SKM-1 treated with dmso at 0.1 percent for 144 hours (cell line): ENCODE measurements at regions not wholly inside any gene's neighbourhood (a gene's known extent, or its start where the extent isn't known, plus 50 kb on each side); places are given as distances from the start of the nearest gene placed in this dataset.
"Not testable (repeated sequence)": the region's sequence is repeated elsewhere in the genome, so short reads cannot be mapped to it uniquely, and the experiment has no call there.

ENCODE experiments used
- DNase-seq: peaks from one replicate; lab custom pipeline; 2025; ENCODE audit not compliant: unreplicated experiment; lab: John Stamatoyannopoulos, UW

DNA sequence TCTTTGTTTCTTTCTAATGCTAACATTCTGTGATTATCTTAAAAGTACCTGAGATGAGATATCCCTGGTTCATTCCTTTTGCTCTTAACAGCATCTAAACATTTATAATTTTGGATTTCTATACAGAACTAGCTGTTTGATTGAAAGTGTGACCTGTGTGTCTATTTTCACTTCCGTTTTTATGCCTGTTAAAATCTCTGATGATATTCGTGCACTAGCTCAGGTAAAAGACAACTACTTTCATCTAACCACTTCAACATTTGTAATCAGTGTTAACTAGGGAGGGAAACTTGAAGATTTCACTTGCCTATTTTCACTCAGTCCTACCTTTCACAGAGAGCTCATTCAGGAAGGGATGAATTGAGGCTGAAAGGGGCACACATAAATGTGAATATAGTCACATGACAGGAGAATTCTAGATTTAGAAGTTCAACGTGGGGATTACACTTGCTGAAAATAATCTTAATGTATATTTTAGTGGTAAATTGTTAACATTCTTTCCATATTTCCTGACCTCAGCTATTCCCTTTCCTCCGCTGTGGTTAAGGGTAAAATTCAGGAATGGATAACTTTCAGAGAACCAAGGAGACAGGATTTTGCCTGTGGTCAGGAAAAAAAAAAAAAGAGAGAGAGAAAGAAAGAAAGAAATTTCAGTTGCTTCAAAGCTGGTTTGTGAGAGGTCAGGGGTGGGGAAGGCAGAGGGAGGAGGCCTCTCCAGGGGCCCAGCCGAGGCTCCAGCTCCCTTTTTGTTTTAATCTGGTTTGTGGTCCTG lies 159.8 kb upstream of the TSC22D2 start:
- no peak for DNase-seq

DNA sequence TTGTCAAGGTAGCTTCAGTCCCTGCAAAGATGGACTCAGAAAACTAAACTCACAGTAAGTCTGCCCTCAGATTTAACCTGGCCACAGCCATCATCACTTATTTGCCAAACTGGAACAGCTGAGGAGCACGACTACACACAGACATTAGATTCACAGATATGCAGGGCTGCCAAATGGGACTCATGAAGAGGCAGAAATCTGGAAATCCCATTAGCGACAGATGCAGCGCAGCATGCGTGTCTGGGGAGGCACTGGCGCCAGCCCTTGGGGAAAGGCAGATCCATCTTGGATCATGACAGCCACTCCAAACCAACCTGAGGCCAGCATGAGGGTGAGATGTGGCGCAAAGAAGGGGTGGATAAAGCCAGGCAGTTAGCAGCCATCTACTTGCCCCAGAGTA lies 160.7 kb upstream of the TSC22D2 start:
- DNase-seq: no peak

DNA sequence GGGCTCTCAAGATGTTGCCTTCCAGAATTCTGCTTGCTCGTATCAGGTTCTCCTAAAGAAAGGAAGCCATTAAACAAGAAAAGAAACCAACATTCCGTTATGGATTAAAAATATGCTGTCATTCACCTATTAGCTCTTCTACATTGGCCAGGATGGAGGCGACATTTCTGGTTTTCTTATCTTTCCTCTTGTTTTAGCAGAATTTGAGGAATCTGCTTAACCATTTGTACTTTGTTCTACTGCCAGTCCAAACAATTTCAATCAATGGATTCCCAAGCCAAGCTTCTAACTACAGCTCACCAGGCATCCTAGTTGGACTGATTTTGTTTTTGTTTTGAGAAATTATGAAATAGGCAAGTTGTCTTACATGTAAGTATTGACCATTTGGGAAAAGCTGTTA lies 164.6 kb upstream of the TSC22D2 start:
- no peak for DNase-seq

DNA sequence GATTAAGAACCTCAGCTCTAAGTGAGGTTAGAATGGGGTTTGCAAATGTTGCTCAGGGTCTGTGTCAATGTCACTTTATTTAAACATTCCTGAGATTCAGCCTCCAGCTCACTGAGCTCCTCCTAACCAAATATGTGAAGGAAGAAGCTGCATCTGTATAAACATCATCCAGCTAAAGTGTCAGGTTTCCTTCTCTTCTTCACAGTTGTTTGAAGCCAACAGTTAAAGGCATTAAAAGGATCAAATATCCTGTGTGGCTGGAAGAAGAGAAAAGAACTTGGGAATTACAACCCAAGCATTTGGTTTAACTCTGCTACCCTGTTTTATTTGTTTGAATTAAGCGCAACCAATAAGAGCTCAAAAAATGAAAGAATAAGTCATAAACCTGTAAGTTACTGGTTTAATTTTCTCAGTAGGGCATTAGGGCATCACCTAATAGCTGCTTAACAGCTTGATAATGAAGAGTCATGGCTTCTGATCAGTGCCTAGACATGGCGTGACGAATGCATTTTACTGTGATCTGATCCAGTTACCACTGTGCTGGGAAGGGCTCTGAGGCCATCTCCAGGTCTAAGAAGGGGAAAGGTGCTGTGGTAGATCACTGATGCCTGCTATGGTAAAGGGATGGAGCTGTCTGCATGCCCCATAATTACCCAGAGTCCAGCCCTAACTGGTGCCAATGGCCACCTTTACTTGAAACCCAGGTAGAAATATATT lies 165.7 kb upstream of the TSC22D2 start:
- no peak for DNase-seq

DNA sequence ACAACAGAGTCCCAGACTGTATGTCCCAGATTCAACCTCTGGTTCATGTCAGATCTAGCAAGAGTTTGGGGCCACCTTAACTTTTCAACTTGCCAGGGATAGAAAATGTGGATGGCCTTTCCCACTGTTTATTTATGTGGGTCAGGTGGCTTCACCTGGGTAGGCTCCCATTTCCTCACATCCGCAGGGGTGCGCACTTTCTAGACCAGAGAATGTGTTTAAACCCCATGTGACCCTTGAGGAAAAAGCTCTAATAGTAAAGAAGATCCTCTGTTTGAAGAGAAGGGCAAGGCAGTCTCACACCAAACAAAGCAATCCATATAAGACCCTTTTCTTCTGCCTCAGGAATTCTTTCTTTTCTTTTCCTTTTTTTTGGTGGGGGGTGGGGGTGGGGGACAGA lies 167.2 kb upstream of the TSC22D2 start:
- DNase-seq: no peak

DNA sequence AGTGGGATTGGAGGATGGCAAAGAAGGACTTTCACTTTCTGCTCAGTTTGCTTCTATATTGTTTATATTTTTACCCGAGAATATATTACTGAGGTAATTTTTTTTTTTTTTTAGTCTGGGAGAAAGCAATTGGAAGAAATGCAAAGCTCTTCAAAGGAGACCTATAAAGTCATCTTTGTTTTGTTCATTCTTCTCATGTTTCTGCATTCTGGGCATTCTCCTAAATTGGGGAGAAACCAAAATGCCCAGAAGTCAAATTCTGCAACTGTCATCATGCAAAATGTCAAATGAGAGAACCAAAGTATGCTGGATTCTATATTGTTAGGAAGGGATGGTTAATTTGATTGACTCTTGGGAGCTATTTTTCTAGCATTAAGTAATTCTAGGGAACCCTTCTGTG lies 168.3 kb upstream of the TSC22D2 start:
- no peak for DNase-seq

DNA sequence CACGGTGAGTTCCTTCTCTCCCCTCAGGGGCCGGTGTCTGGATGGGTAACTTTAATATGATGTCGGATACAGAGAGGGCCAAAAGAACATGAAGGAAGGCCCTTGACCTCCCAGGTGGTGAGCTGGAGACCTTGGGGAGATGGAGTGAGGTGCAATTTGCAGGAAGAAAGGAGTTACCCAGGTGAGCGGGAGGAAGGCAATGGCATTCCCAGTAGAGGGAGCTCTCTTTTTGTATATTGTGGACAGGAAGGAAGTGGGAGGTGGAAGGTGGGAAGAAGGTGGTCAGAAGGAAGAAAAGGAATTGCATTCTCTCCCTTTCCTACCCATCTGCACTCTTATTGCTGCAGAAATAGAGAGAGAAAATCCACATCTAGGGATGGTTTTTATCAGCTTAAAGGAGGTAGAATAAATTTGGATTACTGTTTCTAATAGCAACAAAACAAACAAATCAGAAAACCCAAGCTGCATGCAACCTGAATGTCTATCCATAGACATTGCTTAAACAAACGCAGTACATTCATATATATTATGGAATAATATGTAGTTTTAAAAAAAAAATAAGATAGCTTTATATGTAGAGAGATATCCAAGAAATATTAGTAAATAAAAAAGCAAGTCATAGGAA lies 169.0 kb upstream of the TSC22D2 start:
- DNase-seq: no peak

DNA sequence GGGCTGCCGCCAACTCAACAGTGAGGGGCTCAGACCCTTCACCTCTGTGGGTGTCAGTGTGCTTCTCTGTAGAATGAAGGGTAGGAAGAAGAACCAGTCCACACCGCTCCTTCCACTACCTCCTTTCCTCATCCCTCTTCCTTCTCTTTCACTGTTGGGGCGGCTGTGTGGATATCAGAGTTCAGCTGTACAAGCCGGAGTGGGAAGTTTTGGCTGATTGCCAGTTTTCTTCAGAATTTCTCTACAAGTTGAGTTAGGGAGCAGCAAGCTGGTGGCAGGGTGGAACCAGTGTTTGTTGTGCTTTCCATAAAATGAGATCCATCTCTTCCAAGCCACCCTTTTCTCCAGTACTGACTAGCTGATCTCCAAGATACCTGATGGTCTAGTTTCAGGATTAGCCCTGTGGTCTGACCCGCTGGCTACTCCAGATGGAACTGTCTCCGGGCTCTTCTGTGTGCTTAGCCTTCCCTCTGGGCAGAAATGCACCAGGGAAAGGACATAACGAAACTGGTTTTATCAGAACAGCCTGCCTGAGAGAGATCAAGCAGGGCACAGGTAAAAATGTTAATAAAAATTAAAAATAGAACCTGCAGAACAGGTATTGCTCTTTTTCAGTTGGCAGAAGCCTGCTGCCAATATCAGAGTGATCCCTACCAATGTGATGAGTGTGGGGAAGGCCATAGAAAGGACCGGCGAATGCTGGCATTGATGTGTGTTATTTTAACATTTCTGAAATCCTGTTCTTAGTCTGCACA lies 169.9 kb upstream of the TSC22D2 start:
- no peak for DNase-seq

DNA sequence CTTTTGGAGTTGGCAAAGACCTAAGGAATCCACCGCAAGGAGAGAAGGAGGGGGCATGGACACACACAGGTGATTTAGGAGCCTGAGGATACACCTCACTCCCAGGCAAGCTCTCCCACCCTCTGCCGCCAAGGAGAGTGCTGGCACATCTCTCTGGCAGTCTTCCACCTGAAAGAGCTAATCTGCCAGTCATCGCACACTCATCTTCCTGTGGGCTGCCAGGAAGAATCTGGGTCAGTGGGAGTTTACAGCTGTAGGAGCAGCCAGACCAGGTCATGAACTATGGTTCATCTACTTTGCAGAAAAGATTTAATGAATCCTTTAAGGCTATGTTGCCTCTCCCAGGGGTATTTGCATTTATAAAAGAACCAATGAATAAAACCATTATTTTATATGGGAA lies 170.6 kb upstream of the TSC22D2 start:
- DNase-seq: no peak

DNA sequence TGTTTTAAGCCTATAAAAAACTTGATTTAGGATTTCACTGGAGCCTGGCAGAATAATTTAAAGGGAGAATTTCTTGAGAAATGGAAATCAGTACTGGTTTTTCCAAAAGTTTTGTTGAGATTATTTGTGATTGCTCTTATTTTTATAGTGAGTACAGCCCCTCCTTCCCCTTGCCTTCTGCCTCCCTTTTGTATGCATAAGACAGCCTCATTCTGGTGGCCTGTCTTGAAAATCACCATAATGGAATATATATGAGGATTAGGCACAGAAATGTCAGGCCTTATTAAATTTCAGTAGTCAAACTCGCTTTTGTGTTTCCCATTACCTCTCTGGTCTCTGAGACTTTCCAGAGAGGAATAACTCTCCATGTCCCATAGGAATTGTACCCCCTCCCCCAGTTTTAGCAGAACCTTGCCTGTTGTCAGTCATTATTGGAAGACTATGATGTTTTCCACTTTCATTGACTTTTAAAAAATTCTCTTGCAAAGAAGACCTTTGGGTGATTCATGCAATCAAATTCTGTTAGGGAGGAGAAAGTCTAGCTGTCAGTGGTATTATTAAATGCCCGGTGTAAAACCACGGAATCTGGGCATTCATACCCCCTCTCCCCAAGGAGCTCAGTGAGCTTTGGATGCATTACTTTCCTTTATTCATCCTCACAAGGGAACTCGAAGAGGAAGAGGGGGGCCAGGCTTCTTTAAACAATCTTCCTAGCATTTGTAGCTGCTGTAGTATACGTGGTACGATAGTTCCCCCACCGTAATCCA lies 171.6 kb upstream of the TSC22D2 start:
- DNase-seq: no peak

DNA sequence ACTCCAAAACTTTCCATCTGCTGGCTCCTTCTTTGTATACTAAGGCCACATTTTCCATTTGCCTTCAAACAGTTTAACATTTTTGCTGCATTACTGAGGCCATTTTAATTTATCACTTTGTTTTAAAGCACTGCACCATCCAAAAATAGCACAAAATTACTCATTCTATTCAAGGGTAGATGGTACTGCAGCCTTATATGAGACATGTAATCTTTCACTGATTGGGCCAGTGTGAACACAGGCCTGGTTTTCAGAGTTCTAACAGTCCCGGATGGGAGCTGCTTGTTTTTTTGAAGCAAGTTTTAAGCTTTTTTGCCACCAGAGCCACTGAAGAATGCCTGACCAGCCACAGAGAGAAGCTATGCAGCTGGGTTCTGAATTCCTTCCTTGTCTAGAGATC lies 172.3 kb upstream of the TSC22D2 start:
- no peak for DNase-seq

DNA sequence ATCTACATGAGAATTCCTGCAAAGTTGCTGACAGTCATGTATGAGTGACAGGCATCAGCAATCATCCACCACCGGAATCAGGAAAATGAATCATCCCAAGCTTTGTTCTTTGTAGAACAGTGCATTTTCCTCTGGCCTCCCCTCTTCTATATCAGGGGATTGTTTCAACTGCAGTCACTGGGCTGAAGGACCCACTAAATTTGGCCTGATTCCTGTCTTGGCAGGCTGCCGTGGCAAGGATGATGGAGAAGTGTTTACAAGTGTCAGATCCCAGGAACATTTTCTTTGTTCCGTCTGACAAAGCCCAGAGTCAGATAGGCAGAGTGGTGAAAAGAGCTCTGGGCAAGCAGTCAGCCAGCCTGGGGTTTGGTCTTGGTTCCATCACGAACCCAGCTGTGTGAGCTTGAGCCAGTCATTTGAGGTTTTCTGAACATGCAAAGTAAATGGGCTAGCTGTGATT lies 175.1 kb upstream of the TSC22D2 start:
- DNase-seq: no peak

DNA sequence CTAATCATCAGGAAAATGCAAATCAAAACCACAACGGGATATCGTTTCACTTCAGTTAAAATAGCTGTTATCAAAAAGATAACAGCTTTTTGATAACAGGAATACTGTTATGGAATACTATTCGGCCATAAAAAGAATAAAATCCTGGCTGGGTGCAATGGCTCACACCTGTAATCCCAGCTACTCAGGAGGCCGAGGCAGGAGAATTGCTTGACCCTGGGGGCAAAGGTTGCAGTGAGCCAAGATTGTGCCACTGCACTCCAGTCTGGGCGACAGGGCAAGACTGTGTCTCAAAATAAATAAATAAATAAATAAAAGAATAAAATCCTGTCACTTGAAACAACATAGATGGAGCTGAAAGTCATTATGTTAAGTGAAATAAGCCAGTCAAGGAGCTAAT lies 178.1 kb upstream of the TSC22D2 start:
- DNase-seq: no peak

DNA sequence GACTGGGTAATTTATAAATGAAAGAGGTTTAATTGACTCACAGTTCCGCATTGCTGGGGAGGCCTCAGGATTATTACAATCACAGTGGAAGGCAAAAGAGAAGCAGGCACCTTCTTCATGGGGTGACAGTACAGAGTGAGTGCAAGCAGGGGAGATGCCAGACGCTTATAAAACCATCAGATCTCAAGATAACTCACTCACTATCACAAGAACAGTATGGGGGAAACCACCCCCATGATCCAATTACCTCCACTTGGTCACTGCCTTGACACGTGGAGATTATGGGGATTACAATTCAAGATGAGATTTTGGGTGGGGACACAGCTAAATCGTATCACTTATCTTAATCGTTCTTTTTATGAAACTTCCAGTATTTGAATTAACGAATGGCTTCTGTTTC lies 179.5 kb upstream of the TSC22D2 start:
- DNase-seq: not testable (repeated sequence)

DNA sequence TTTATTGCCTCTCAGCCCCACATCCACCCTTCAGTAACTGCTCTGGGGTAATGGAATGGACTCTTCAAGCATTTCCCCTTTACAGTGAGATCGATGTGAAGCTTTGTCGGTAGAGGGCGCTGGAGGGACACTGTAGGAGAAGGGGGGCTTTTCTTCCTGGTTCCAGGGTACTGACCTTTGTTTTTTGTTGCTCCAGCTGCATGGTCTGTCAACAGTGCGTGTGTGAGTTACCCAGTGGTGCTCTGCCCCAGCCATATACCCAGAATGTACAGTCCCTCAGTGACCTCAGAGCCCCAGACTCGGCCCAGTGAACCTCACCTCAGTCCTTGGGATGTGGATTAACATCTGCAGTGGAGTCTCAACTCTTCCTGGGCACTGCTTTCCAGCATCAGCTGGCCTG lies 180.3 kb upstream of the TSC22D2 start:
- peak; percentile 51 for DNase-seq

DNA sequence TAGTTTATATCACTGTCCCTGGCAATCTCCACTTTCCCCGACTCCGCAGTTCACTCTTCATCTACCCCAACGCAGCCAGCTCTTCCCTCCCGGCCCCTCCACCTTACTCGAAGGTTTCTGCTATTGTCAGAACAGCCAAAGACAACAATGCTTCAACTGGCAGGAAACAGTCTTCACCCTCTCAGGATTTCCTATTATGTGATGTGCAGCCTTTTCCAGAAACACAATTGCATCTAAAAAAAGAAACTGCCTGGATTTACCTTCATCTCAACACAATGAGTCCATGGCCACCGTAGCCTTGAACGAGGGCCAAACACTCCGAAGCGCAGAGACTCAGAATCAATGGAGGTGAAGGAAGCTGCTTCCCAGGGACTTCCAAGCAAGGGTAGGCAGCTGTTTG lies 182.1 kb upstream of the TSC22D2 start:
- DNase-seq: no peak

DNA sequence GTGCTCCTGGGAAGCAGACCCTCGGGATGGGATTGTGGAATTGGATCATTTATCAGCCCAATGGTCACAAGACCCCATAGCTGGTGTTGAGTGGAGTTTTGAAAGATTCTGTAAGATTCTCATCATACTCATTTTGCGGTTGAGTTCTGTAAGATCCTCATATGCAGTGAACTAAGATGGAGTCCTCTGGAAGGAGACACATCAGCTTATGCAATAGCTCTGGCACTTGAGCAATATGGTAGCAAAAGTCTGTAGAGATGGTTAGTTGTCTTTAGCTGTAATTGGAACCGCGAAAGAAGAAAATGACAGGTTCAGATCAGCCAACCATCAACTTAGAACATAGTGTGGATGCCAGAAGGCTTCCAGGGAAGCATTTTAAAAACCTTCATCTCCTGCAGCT lies 184.5 kb upstream of the TSC22D2 start:
- peak; percentile 58 for DNase-seq

DNA sequence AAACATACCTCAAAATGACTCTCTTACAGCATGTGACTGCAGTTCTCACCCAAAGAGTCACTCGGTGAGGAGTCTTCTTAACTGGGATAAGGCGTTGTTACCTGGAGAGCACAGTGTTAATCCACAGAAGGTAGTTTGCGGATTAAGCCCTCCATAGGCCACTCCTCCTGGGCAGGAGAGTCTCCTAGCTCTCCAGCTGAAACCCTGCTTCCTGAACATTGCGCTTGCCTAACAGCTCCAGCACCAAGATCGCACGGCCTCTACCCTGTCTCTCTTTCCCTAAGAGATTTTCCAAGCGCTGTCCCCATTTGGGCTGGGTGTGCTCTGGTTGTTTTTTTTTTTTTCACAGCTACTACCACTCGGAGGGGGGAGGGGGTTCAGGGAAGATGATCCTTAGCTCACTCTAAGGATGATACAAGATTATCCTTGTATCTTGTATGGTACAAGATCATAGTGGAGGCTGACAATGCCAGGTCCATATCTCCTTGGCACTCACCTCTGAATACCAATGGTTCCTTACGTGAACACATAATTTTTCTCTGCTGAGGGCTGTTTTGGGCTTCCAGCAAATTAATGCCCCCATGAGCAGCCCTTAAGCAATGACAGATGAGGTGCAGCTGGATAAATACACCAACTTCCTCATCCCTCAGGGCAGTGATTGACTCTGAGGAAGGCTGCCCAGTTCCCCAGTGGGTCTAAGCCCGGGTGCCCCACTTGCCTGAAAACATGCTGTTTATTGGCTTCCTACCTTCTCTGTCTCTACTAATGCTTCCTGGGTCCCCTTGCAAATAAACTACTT lies 185.2 kb upstream of the TSC22D2 start:
- DNase-seq: peak; percentile 49

DNA sequence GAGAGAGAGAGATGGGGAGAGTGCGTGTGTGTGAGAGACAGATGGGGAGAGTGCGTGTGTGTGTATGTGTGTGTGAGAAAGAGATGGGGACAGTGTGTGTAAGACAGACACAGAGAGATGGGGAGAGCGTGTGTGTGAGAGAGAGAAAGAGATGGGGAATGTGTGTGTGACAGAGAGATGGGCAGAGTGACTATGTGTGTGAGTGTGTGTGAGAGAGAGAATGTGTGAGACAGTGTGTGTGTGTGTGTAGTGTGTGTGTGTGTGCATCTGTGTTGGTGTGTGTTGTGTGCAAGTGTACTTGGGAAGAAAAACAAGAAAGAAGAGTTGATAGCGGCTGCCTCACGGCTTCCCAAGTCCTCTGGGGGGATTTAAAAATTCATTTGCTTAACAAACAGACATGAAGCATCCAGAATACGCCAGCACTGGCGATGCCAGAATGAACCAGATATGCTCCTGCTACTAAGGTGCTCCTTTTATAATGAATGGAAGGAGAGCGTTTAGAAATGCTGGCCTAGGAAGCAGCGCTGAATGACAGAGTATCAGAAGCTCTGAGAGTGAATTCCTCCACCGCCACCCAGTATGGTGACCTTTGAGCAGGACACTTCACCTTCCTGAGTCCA lies 186.1 kb upstream of the TSC22D2 start:
- no peak for DNase-seq
